ENCODE measurements at regions not wholly inside any gene's neighbourhood (a gene's known extent, or its start where the extent isn't known, plus 50 kb on each side); places are given as distances from the start of the nearest gene placed in this dataset.
A peak's percentile ranks its signal among the peaks of the same experiment; 100 is the strongest.
"Not testable (repeated sequence)": the region's sequence is repeated elsewhere in the genome, so short reads cannot be mapped to it uniquely, and the experiment has no call there.

- no peak for DNase-seq
- no peak overlapping the region for H3K27ac ChIP-seq (ENCODE audit: low read length)
- no peaks in the 10 kb centered on the region for H3K36me3 ChIP-seq (ENCODE audit: control insufficient read depth, insufficient read depth, low read length)
- H3K9me3 ChIP-seq (replicated peaks; ENCODE audit: control insufficient read depth, low read depth, low read length): no peaks in the 10 kb centered on the region
- no CpG with 5 or more reads among the region's 2 CpGs for whole genome bisulfite sequencing (ENCODE audit: insufficient coverage)
- no peaks in the 10 kb centered on the region for H3K27me3 ChIP-seq (ENCODE audit: control insufficient read depth, insufficient read depth, low read length)
- no peak overlapping the region for H3K4me3 ChIP-seq (ENCODE audit: low read length)
- no peaks in the 10 kb centered on the region for H3K4me1 ChIP-seq (ENCODE audit: control insufficient read depth, insufficient read depth, low read length)
Measured at GRCh38 chr2:176424746-176425145, 155.5 kb downstream of the MTX2 start.

- no peak for DNase-seq
- H3K27me3 ChIP-seq (ENCODE audit: control insufficient read depth, insufficient read depth, low read length): no peaks in the 10 kb centered on the region
- H3K27ac ChIP-seq (ENCODE audit: low read length): no peak overlapping the region
- H3K9me3 ChIP-seq (replicated peaks; ENCODE audit: control insufficient read depth, low read depth, low read length): no peaks in the 10 kb centered on the region
- no peaks in the 10 kb centered on the region for H3K4me1 ChIP-seq (ENCODE audit: control insufficient read depth, insufficient read depth, low read length)
- no peaks in the 10 kb centered on the region for H3K36me3 ChIP-seq (ENCODE audit: control insufficient read depth, insufficient read depth, low read length)
- H3K4me3 ChIP-seq (ENCODE audit: low read length): no peak overlapping the region
- no CpG with 5 or more reads among the region's 2 CpGs for WGBS (ENCODE audit: insufficient coverage)
Measured at GRCh38 chr2:176427549-176427948, 158.3 kb downstream of the MTX2 start.

- H3K4me3 ChIP-seq (ENCODE audit: low read length); DNase-seq; H3K4me1 ChIP-seq (ENCODE audit: control insufficient read depth, insufficient read depth, low read length); H3K36me3 ChIP-seq (ENCODE audit: control insufficient read depth, insufficient read depth, low read length); H3K27ac ChIP-seq (ENCODE audit: low read length); H3K9me3 ChIP-seq (replicated peaks; ENCODE audit: control insufficient read depth, low read depth, low read length); H3K27me3 ChIP-seq (ENCODE audit: control insufficient read depth, insufficient read depth, low read length): not testable (repeated sequence)
- no CpG with 5 or more reads among the region's 5 CpGs for WGBS (ENCODE audit: insufficient coverage)
Measured at GRCh38 chr2:176428944-176429469, 159.8 kb downstream of the MTX2 start.

GRCh38 chr2:176432434-176432833 is 163.2 kb downstream of the MTX2 start:
- no peak for DNase-seq
- H3K36me3 ChIP-seq (ENCODE audit: control insufficient read depth, insufficient read depth, low read length): no peaks in the 10 kb centered on the region
- H3K27me3 ChIP-seq (ENCODE audit: control insufficient read depth, insufficient read depth, low read length): no peaks in the 10 kb centered on the region
- no peak overlapping the region for H3K4me3 ChIP-seq (ENCODE audit: low read length)
- peaks cover 4% of the 10 kb centered on the region for H3K9me3 ChIP-seq (replicated peaks; ENCODE audit: control insufficient read depth, low read depth, low read length)
- no CpG with 5 or more reads among the region's 2 CpGs for WGBS (ENCODE audit: insufficient coverage)
- no peaks in the 10 kb centered on the region for H3K4me1 ChIP-seq (ENCODE audit: control insufficient read depth, insufficient read depth, low read length)
- no peak overlapping the region for H3K27ac ChIP-seq (ENCODE audit: low read length)

- Histone ChIP-seq H3K4me3 (ENCODE audit: low read length) (no peak overlapping the region), H3K4me1 (ENCODE audit: control insufficient read depth, insufficient read depth, low read length) (no peaks in the 10 kb centered on the region), H3K36me3 (ENCODE audit: control insufficient read depth, insufficient read depth, low read length) (no peaks in the 10 kb centered on the region), H3K27ac (ENCODE audit: low read length) (no peak overlapping the region), H3K9me3 (replicated peaks; ENCODE audit: control insufficient read depth, low read depth, low read length) (peaks cover 4% of the 10 kb centered on the region), H3K27me3 (ENCODE audit: control insufficient read depth, insufficient read depth, low read length) (no peaks in the 10 kb centered on the region)
- no peak for DNase-seq
- no CpG with 5 or more reads among the region's 3 CpGs for WGBS (ENCODE audit: insufficient coverage)
Measured at GRCh38 chr2:176435729-176436128, 166.5 kb downstream of the MTX2 start.

- no peaks in the 10 kb centered on the region for H3K4me1 ChIP-seq (ENCODE audit: control insufficient read depth, insufficient read depth, low read length)
- H3K36me3 ChIP-seq (ENCODE audit: control insufficient read depth, insufficient read depth, low read length): no peaks in the 10 kb centered on the region
- H3K27ac ChIP-seq (ENCODE audit: low read length): no peak overlapping the region
- no peaks in the 10 kb centered on the region for H3K27me3 ChIP-seq (ENCODE audit: control insufficient read depth, insufficient read depth, low read length)
- no peak overlapping the region for H3K4me3 ChIP-seq (ENCODE audit: low read length)
- no peak for DNase-seq
- no peaks in the 10 kb centered on the region for H3K9me3 ChIP-seq (replicated peaks; ENCODE audit: control insufficient read depth, low read depth, low read length)
- WGBS (ENCODE audit: insufficient coverage): no CpG with 5 or more reads among the region's 2 CpGs
Measured at GRCh38 chr2:176443946-176444345, 174.7 kb downstream of the MTX2 start.

- H3K36me3 ChIP-seq (ENCODE audit: control insufficient read depth, insufficient read depth, low read length): no peaks in the 10 kb centered on the region
- no peak overlapping the region for H3K27ac ChIP-seq (ENCODE audit: low read length)
- no peak overlapping the region for H3K4me3 ChIP-seq (ENCODE audit: low read length)
- no peaks in the 10 kb centered on the region for H3K9me3 ChIP-seq (replicated peaks; ENCODE audit: control insufficient read depth, low read depth, low read length)
- no peaks in the 10 kb centered on the region for H3K27me3 ChIP-seq (ENCODE audit: control insufficient read depth, insufficient read depth, low read length)
- H3K4me1 ChIP-seq (ENCODE audit: control insufficient read depth, insufficient read depth, low read length): no peaks in the 10 kb centered on the region
- WGBS (ENCODE audit: insufficient coverage): 60% methylated on average over 1 of the region's 4 CpGs
- no peak for DNase-seq
Measured at GRCh38 chr2:176445956-176446355, 176.7 kb downstream of the MTX2 start.

- Histone ChIP-seq H3K4me1 (ENCODE audit: control insufficient read depth, insufficient read depth, low read length) (no peaks in the 10 kb centered on the region), H3K4me3 (ENCODE audit: low read length) (no peak overlapping the region), H3K27me3 (ENCODE audit: control insufficient read depth, insufficient read depth, low read length) (no peaks in the 10 kb centered on the region), H3K9me3 (replicated peaks; ENCODE audit: control insufficient read depth, low read depth, low read length) (no peaks in the 10 kb centered on the region), H3K27ac (ENCODE audit: low read length) (peak overlapping the region; percentile 22), H3K36me3 (ENCODE audit: control insufficient read depth, insufficient read depth, low read length) (no peaks in the 10 kb centered on the region)
- no CpG with 5 or more reads among the region's 4 CpGs for WGBS (ENCODE audit: insufficient coverage)
- DNase-seq: no peak
Measured at GRCh38 chr2:176446718-176447414, 177.6 kb downstream of the MTX2 start.

GRCh38 chr2:176447616-176448015 is 178.4 kb downstream of the MTX2 start:
- no peak overlapping the region for H3K4me3 ChIP-seq (ENCODE audit: low read length)
- WGBS (ENCODE audit: insufficient coverage): 100% methylated on average over 1 of the region's 1 CpG
- DNase-seq: no peak
- H3K27me3 ChIP-seq (ENCODE audit: control insufficient read depth, insufficient read depth, low read length): no peaks in the 10 kb centered on the region
- no peaks in the 10 kb centered on the region for H3K4me1 ChIP-seq (ENCODE audit: control insufficient read depth, insufficient read depth, low read length)
- H3K9me3 ChIP-seq (replicated peaks; ENCODE audit: control insufficient read depth, low read depth, low read length): no peaks in the 10 kb centered on the region
- no peak overlapping the region for H3K27ac ChIP-seq (ENCODE audit: low read length)
- H3K36me3 ChIP-seq (ENCODE audit: control insufficient read depth, insufficient read depth, low read length): no peaks in the 10 kb centered on the region

GRCh38 chr2:176449852-176450251 is 180.6 kb downstream of the MTX2 start:
- Histone ChIP-seq H3K27ac (ENCODE audit: low read length) (no peak overlapping the region), H3K27me3 (ENCODE audit: control insufficient read depth, insufficient read depth, low read length) (no peaks in the 10 kb centered on the region), H3K4me3 (ENCODE audit: low read length) (no peak overlapping the region), H3K9me3 (replicated peaks; ENCODE audit: control insufficient read depth, low read depth, low read length) (no peaks in the 10 kb centered on the region), H3K4me1 (ENCODE audit: control insufficient read depth, insufficient read depth, low read length) (no peaks in the 10 kb centered on the region), H3K36me3 (ENCODE audit: control insufficient read depth, insufficient read depth, low read length) (no peaks in the 10 kb centered on the region)
- no CpG with 5 or more reads among the region's 3 CpGs for WGBS (ENCODE audit: insufficient coverage)
- no peak for DNase-seq

GRCh38 chr2:176453784-176454183 is 184.5 kb downstream of the MTX2 start:
- Histone ChIP-seq H3K36me3 (ENCODE audit: control insufficient read depth, insufficient read depth, low read length) (no peaks in the 10 kb centered on the region), H3K27me3 (ENCODE audit: control insufficient read depth, insufficient read depth, low read length) (no peaks in the 10 kb centered on the region), H3K4me1 (ENCODE audit: control insufficient read depth, insufficient read depth, low read length) (peaks cover 11% of the 10 kb centered on the region), H3K27ac (ENCODE audit: low read length) (no peak overlapping the region), H3K9me3 (replicated peaks; ENCODE audit: control insufficient read depth, low read depth, low read length) (no peaks in the 10 kb centered on the region), H3K4me3 (ENCODE audit: low read length) (no peak overlapping the region)
- no peak for DNase-seq
- WGBS (ENCODE audit: insufficient coverage): no CpG with 5 or more reads among the region's 2 CpGs
